ENCODE measurements at regions not wholly inside any gene's neighbourhood (a gene's known extent, or its start where the extent isn't known, plus 50 kb on each side); places are given as distances from the start of the nearest gene placed in this dataset.

- no peak for TF ChIP-seq MLLT1 (IDR thresholded peaks at IDR 0.05)
Measured at GRCh38 chr6:98639089-98639635, 195.2 kb upstream of the POU3F2 start (continued).

GRCh38 chr6:98640366-98640765 lies 194.0 kb upstream of the POU3F2 start:
- 50% methylated on average over 5 of the region's 5 CpGs for WGBS (ENCODE audit: insufficient coverage, insufficient replicate concordance, low lambda C conversion rate, missing lambda C conversion rate)
- no peaks in the 10 kb centered on the region for H3K36me3 ChIP-seq (ENCODE audit: control insufficient read depth in 2 of 2, insufficient read depth in 2 of 2, low read length in 1 of 2)
- FAIRE-seq = no peak
- TF ChIP-seq CEBPB (IDR thresholded peaks at IDR 0.05; ENCODE audit: borderline replicate concordance in 1 of 2, low read depth in 2 of 2, low read length in 2 of 2) (no peak), ATF7 (IDR thresholded peaks at IDR 0.05; ENCODE audit: low read depth) (no peak), SMAD1 (IDR thresholded peaks at IDR 0.05; ENCODE audit: low read depth, partially characterized antibody) (no peak), ATF3 (IDR thresholded peaks at IDR 0.05; ENCODE audit: borderline replicate concordance, extremely low read depth, low read depth, low read length) (no peak), BACH1 (IDR thresholded peaks at IDR 0.05; ENCODE audit: borderline replicate concordance) (no peak), ZNF384 (IDR thresholded peaks at IDR 0.05; ENCODE audit: borderline replicate concordance, low read depth, low read length) (no peak), POLR2A (IDR thresholded peaks at IDR 0.05; ENCODE audit: low read depth, low read length) (no peak), PBX3 (IDR thresholded peaks at IDR 0.05; ENCODE audit: insufficient replicate concordance, low read depth, low read length) (no peak), ZBTB33 (IDR thresholded peaks at IDR 0.05) (no peak), USF2 (IDR thresholded peaks at IDR 0.05; ENCODE audit: borderline replicate concordance, low read depth, low read length) (no peak), ZSCAN29 (IDR thresholded peaks at IDR 0.05) (no peak), TBL1XR1 (IDR thresholded peaks at IDR 0.05; ENCODE audit: low read depth, low read length) (no peak), ZNF622 (IDR thresholded peaks at IDR 0.05) (no peak), MXI1 (IDR thresholded peaks at IDR 0.05; ENCODE audit: low read depth, low read length) (no peak), HDGF (IDR thresholded peaks at IDR 0.05) (no peak), NBN (IDR thresholded peaks at IDR 0.05) (no peak), YBX1 (IDR thresholded peaks at IDR 0.05) (no peak)

More at GRCh38 chr6:98640366-98640765, 194.0 kb upstream of the POU3F2 start:
- intact Hi-C loops (cut with micrococcal nuclease; ENCODE audit: unreplicated experiment) = no loop called here
- CTCF ChIA-PET = no interaction called here
- RAD21 ChIA-PET (ENCODE audit: unreplicated experiment) = no interaction called here
- ATAC-seq (no peak), DNase-seq (ENCODE audit: low read depth, low spot score) (no peak)
- POLR2A ChIA-PET = no interaction called here
- Histone ChIP-seq H3K79me2 (ENCODE audit: control insufficient read depth, insufficient read depth, low read length) (no peaks in the 10 kb centered on the region), H3K4me2 (ENCODE audit: control insufficient read depth, insufficient read depth) (no peak overlapping the region), H2AFZ (ENCODE audit: control insufficient read depth, low read depth, low read length) (no peak overlapping the region), H4K20me1 (ENCODE audit: control insufficient read depth, insufficient read depth) (no peaks in the 10 kb centered on the region), H3K9ac (ENCODE audit: control insufficient read depth, insufficient read depth, low read length) (no peak overlapping the region), H3K4me3 (no peak overlapping the region), H3K27me3 (replicated peaks in 1 of 2; ENCODE audit: control insufficient read depth in 2 of 2, insufficient read depth in 2 of 2, low read length in 1 of 2) (no peaks in the 10 kb centered on the region), H3K27ac (ENCODE audit: control insufficient read depth, insufficient read depth) (no peak overlapping the region), H3K9me3 (replicated peaks; ENCODE audit: control insufficient read depth, insufficient read depth, low read length) (no peaks in the 10 kb centered on the region), H3K4me1 (ENCODE audit: control insufficient read depth, insufficient read depth, low read length) (no peaks in the 10 kb centered on the region)
- no TSS peak for BruUV-seq (replicated peaks)
- in situ Hi-C loops (cut with MboI) = no loop called here
- SMC1A ChIA-PET (ENCODE audit: uncharacterized antibody, unreplicated experiment) = no interaction called here

Data from GM12878 (cell line).